Mesendoderm (in vitro differentiated cells): ENCODE measurements at regions not wholly inside any gene's neighbourhood (a gene's known extent, or its start where the extent isn't known, plus 50 kb on each side); places are given as distances from the start of the nearest gene placed in this dataset.

Experiments
- DNase-seq: peaks from one replicate; pipeline ENCODE4 v3.0.0; 2013
- H2AK5ac ChIP-seq: 2 replicates; pipeline ENCODE4 v1.6.1; 2013; ENCODE audit warnings: low read length, inconsistent platforms
- H2BK120ac ChIP-seq: 2 replicates; pipeline ENCODE4 v1.6.1; 2013; ENCODE audit warnings: low read depth, mild to moderate bottlenecking, low read length, moderate library complexity, mixed read lengths
- H2BK15ac ChIP-seq: replicated peaks from 2 replicates; pipeline ENCODE4 v1.6.1; 2013; ENCODE audit warnings: low read depth, mild to moderate bottlenecking, moderate library complexity
- H2BK5ac ChIP-seq: 2 replicates; pipeline ENCODE4 v1.6.1; 2013; ENCODE audit warnings: low read length, inconsistent platforms
- H3K18ac ChIP-seq: 2 replicates; pipeline ENCODE4 v1.6.1; 2013; ENCODE audit warnings: mild to moderate bottlenecking, low read length, mixed read lengths
- H3K23ac ChIP-seq: one replicate; pipeline ENCODE4 v1.6.1; 2013; ENCODE audit warnings: low read length
- H3K27ac ChIP-seq: 2 replicates; pipeline ENCODE4 v1.5.1; 2013; ENCODE audit warnings: low read depth, mild to moderate bottlenecking, inconsistent platforms, low read length, moderate library complexity
- H3K27me3 ChIP-seq: 2 replicates; pipeline ENCODE4 v1.6.1; 2013; ENCODE audit warnings: low read length, control low read depth, mild to moderate bottlenecking, inconsistent platforms; ENCODE audit not compliant: insufficient read depth, poor library complexity
- H3K36me3 ChIP-seq: 2 replicates; pipeline ENCODE4 v1.6.1; 2013; ENCODE audit warnings: low read length, inconsistent platforms; ENCODE audit not compliant: control insufficient read depth, insufficient read depth
- H3K4ac ChIP-seq: one replicate; pipeline ENCODE4 v1.6.1; 2013; ENCODE audit warnings: low read depth, mild to moderate bottlenecking, low read length, moderate library complexity
- H3K4me1 ChIP-seq: 2 replicates; pipeline ENCODE4 v1.6.1; 2013; ENCODE audit warnings: low read depth, low read length, inconsistent platforms; ENCODE audit not compliant: control insufficient read depth
- H3K4me2 ChIP-seq: 2 replicates; pipeline ENCODE4 v1.6.1; 2013; ENCODE audit warnings: low read length
- H3K4me3 ChIP-seq: 2 replicates; pipeline ENCODE4 v1.5.1; 2013; ENCODE audit warnings: mild to moderate bottlenecking, low read length
- H3K56ac ChIP-seq: one replicate; pipeline ENCODE4 v1.6.1; 2013; ENCODE audit warnings: low read length
- H3K79me1 ChIP-seq: 2 replicates; pipeline ENCODE4 v1.6.1; 2013; ENCODE audit warnings: low read length, inconsistent platforms
- H3K79me2 ChIP-seq: 2 replicates; pipeline ENCODE4 v1.6.1; 2013; ENCODE audit warnings: mild to moderate bottlenecking, low read length; ENCODE audit not compliant: control insufficient read depth, insufficient read depth
- H3K9ac ChIP-seq: 2 replicates; pipeline ENCODE4 v1.6.1; 2013; ENCODE audit warnings: low read length, inconsistent platforms
- H4K5ac ChIP-seq: one replicate; pipeline ENCODE4 v1.6.1; 2013; ENCODE audit warnings: low read length
- H4K8ac ChIP-seq: one replicate; pipeline ENCODE4 v1.6.1; 2013; ENCODE audit warnings: low read depth, mild to moderate bottlenecking, control low read depth, low read length, moderate library complexity
- WGBS: extraction: QIAGEN DNeasy Blood & Tissue Kit; methylation state at CpG from one replicate; pipeline ENCODE4 v1.1.7; 2013; ENCODE audit warnings: low lambda C conversion rate, missing lambda C conversion rate; ENCODE audit not compliant: insufficient coverage; ENCODE audit errors: extremely low coverage; 5-methylcytosine and 5-hydroxymethylcytosine counted together

GRCh38 chr4:29566371-29566770 lies 1153.8 kb upstream of the PCDH7 start:
- Histone ChIP-seq H2BK120ac (no peak overlapping the region), H2AK5ac (no peak overlapping the region), H3K4me3 (no peak overlapping the region), H3K56ac (no peak overlapping the region), H3K36me3 (no peaks in the 10 kb centered on the region), H3K4ac (no peak overlapping the region), H2BK5ac (no peak overlapping the region), H3K18ac (no peak overlapping the region), H4K8ac (no peak overlapping the region), H3K27ac (no peak overlapping the region), H3K9ac (no peak overlapping the region), H2BK15ac (no peak overlapping the region), H3K79me1 (no peaks in the 10 kb centered on the region), H3K79me2 (no peaks in the 10 kb centered on the region), H3K23ac (no peak overlapping the region), H4K5ac (no peak overlapping the region), H3K4me2 (no peak overlapping the region), H3K27me3 (no peaks in the 10 kb centered on the region), H3K4me1 (no peaks in the 10 kb centered on the region)
- DNase-seq = no peak
- WGBS = no CpG with 5 or more reads among the region's 1 CpG

GRCh38 chr4:29571322-29571721 lies 1148.8 kb upstream of the PCDH7 start:
- no peaks in the 10 kb centered on the region for H3K27me3 ChIP-seq
- no peak overlapping the region for H4K8ac ChIP-seq
- WGBS = no CpG with 5 or more reads among the region's 3 CpGs
- no peak overlapping the region for H3K4ac ChIP-seq
- no peaks in the 10 kb centered on the region for H3K79me1 ChIP-seq
- no peak overlapping the region for H2BK5ac ChIP-seq
- no peak overlapping the region for H2AK5ac ChIP-seq
- H3K18ac ChIP-seq = no peak overlapping the region
- H3K36me3 ChIP-seq = no peaks in the 10 kb centered on the region
- no peak overlapping the region for H2BK15ac ChIP-seq
- H3K23ac ChIP-seq = no peak overlapping the region
- H3K4me3 ChIP-seq = no peak overlapping the region
- no peak overlapping the region for H3K4me2 ChIP-seq
- no peaks in the 10 kb centered on the region for H3K4me1 ChIP-seq
- no peak overlapping the region for H3K9ac ChIP-seq
- DNase-seq = no peak
- no peak overlapping the region for H3K27ac ChIP-seq
- H4K5ac ChIP-seq = no peak overlapping the region
- no peaks in the 10 kb centered on the region for H3K79me2 ChIP-seq
- no peak overlapping the region for H2BK120ac ChIP-seq
- no peak overlapping the region for H3K56ac ChIP-seq

GRCh38 chr4:29578329-29578728 lies 1141.8 kb upstream of the PCDH7 start:
- H3K23ac ChIP-seq = no peak overlapping the region
- no peak overlapping the region for H2BK5ac ChIP-seq
- H4K8ac ChIP-seq = no peak overlapping the region
- no peak overlapping the region for H3K18ac ChIP-seq
- H3K4me2 ChIP-seq = no peak overlapping the region
- no CpG with 5 or more reads among the region's 2 CpGs for WGBS
- no peaks in the 10 kb centered on the region for H3K79me1 ChIP-seq
- no peak overlapping the region for H2AK5ac ChIP-seq
- H2BK120ac ChIP-seq = no peak overlapping the region
- H3K4ac ChIP-seq = no peak overlapping the region
- no peaks in the 10 kb centered on the region for H3K36me3 ChIP-seq
- no peaks in the 10 kb centered on the region for H3K4me1 ChIP-seq
- no peak overlapping the region for H4K5ac ChIP-seq
- no peaks in the 10 kb centered on the region for H3K27me3 ChIP-seq
- no peak for DNase-seq
- no peak overlapping the region for H3K4me3 ChIP-seq
- H2BK15ac ChIP-seq = no peak overlapping the region
- H3K27ac ChIP-seq = no peak overlapping the region
- no peak overlapping the region for H3K9ac ChIP-seq
- no peaks in the 10 kb centered on the region for H3K79me2 ChIP-seq
- no peak overlapping the region for H3K56ac ChIP-seq

- Histone ChIP-seq H4K5ac (no peak overlapping the region), H2BK5ac (no peak overlapping the region), H3K4ac (no peak overlapping the region), H3K27ac (no peak overlapping the region), H3K79me1 (no peaks in the 10 kb centered on the region), H3K79me2 (no peaks in the 10 kb centered on the region), H3K4me3 (no peak overlapping the region), H3K18ac (no peak overlapping the region), H3K36me3 (no peaks in the 10 kb centered on the region), H3K56ac (no peak overlapping the region), H3K4me1 (no peaks in the 10 kb centered on the region), H3K4me2 (no peak overlapping the region), H3K27me3 (no peaks in the 10 kb centered on the region), H3K23ac (no peak overlapping the region), H2BK15ac (no peak overlapping the region), H2AK5ac (no peak overlapping the region), H2BK120ac (no peak overlapping the region), H3K9ac (no peak overlapping the region), H4K8ac (no peak overlapping the region)
- WGBS = no CpG with 5 or more reads among the region's 2 CpGs
- DNase-seq = no peak
Measured at GRCh38 chr4:29581457-29581856, 1138.7 kb upstream of the PCDH7 start.

GRCh38 chr4:29588617-29589016 lies 1131.6 kb upstream of the PCDH7 start:
- Histone ChIP-seq H3K4ac (no peak overlapping the region), H3K23ac (no peak overlapping the region), H3K27ac (no peak overlapping the region), H2BK120ac (no peak overlapping the region), H2BK15ac (no peak overlapping the region), H2BK5ac (no peak overlapping the region), H3K9ac (no peak overlapping the region), H3K27me3 (no peaks in the 10 kb centered on the region), H3K4me3 (no peak overlapping the region), H3K36me3 (no peaks in the 10 kb centered on the region), H2AK5ac (no peak overlapping the region), H3K4me1 (no peaks in the 10 kb centered on the region), H3K56ac (no peak overlapping the region), H4K5ac (no peak overlapping the region), H3K18ac (no peak overlapping the region), H3K4me2 (no peak overlapping the region), H3K79me2 (no peaks in the 10 kb centered on the region), H3K79me1 (no peaks in the 10 kb centered on the region), H4K8ac (no peak overlapping the region)
- no CpG with 5 or more reads among the region's 3 CpGs for WGBS
- no peak for DNase-seq

GRCh38 chr4:29596228-29596627 lies 1123.9 kb upstream of the PCDH7 start:
- no peaks in the 10 kb centered on the region for H3K79me2 ChIP-seq
- H3K4me2 ChIP-seq = no peak overlapping the region
- H2BK15ac ChIP-seq = no peak overlapping the region
- no peak overlapping the region for H3K4ac ChIP-seq
- no peak overlapping the region for H4K8ac ChIP-seq
- H3K56ac ChIP-seq = no peak overlapping the region
- H3K4me1 ChIP-seq = no peaks in the 10 kb centered on the region
- H2BK120ac ChIP-seq = no peak overlapping the region
- H3K79me1 ChIP-seq = no peaks in the 10 kb centered on the region
- no peak overlapping the region for H4K5ac ChIP-seq
- no peak for DNase-seq
- H3K9ac ChIP-seq = no peak overlapping the region
- no CpG with 5 or more reads among the region's 5 CpGs for WGBS
- no peak overlapping the region for H3K4me3 ChIP-seq
- no peak overlapping the region for H3K23ac ChIP-seq
- H3K27me3 ChIP-seq = no peaks in the 10 kb centered on the region
- no peak overlapping the region for H2AK5ac ChIP-seq
- no peak overlapping the region for H3K27ac ChIP-seq
- H3K36me3 ChIP-seq = no peaks in the 10 kb centered on the region
- no peak overlapping the region for H2BK5ac ChIP-seq
- H3K18ac ChIP-seq = no peak overlapping the region
